PC-3 (cell line): ENCODE measurements at regions not wholly inside any gene's neighbourhood (a gene's known extent, or its start where the extent isn't known, plus 50 kb on each side); places are given as distances from the start of the nearest gene placed in this dataset.
A peak's percentile ranks its signal among the peaks of the same experiment; 100 is the strongest.

Source experiments
- ATAC-seq: fragments of 200-7000 bp; cut with Tn5 transposase; 2 replicates; pipeline ENCODE4 v1.9.1; 2020; ENCODE audit warnings: mild to moderate bottlenecking, moderate library complexity
- BruUV-seq: library from RNA; stranded (reverse); fragments of 400-500 nt; replicated peaks from 2 replicates; lab custom pipeline; 2021; lab: Mats Ljungman, UMichigan
- CTCF ChIA-PET: fragments of 300-600 bp; sonication (Branson Sonifier 250); formaldehyde crosslinking; loops from one replicate; lab custom pipeline; 2022; ENCODE audit warnings: antibody characterized with exemption; lab: Charles Lee
- POLR2A ChIA-PET: fragments of 300-600 bp; sonication (Branson Sonifier 250); formaldehyde crosslinking; loops from one replicate; lab custom pipeline; 2022; ENCODE audit warnings: antibody characterized with exemption; ENCODE audit not compliant: unreplicated experiment; lab: Charles Lee
- DNase-seq: peaks from one replicate; pipeline ENCODE4 v3.0.0-alpha.2; 2015
- H2AFZ ChIP-seq: fragments of 300-600 bp; sonication (generic); 2 replicates; pipeline ENCODE4 v1.6.0; 2016; ENCODE audit warnings: antibody characterized with exemption, low read length
- H3F3A ChIP-seq: fragments of 300-600 bp; sonication (generic); one replicate; pipeline ENCODE4 v1.6.0; 2017; ENCODE audit warnings: antibody characterized with exemption, low read length, control low read depth, mild to moderate bottlenecking; ENCODE audit not compliant: unreplicated experiment
- H3K27ac ChIP-seq: fragments of 300-600 bp; sonication (generic); 2 replicates; pipeline ENCODE4 v1.5.1; 2016; ENCODE audit warnings: mild to moderate bottlenecking, low read length
- H3K27me3 ChIP-seq: fragments of 300-600 bp; sonication (generic); 2 replicates; pipeline ENCODE4 v1.6.1; 2016; ENCODE audit warnings: low read length, mixed read lengths
- H3K36me3 ChIP-seq: fragments of 300-600 bp; sonication (generic); 2 replicates; pipeline ENCODE4 v1.6.1; 2016; ENCODE audit warnings: low read depth, mixed run types, low read length, mixed read lengths
- H3K4me1 ChIP-seq: fragments of 300-600 bp; sonication (generic); 2 replicates; pipeline ENCODE4 v1.5.1; 2016; ENCODE audit warnings: low read length; ENCODE audit not compliant: insufficient read depth
- H3K4me2 ChIP-seq: fragments of 300-600 bp; sonication (generic); 2 replicates; pipeline ENCODE4 v1.6.0; 2016; ENCODE audit warnings: low read length
- H3K4me3 ChIP-seq: fragments of 300-600 bp; sonication (generic); 2 replicates; pipeline ENCODE4 v1.5.1; 2016; ENCODE audit warnings: mild to moderate bottlenecking, low read length, mixed read lengths
- H3K79me2 ChIP-seq: fragments of 300-600 bp; sonication (generic); 2 replicates; pipeline ENCODE4 v1.6.1; 2017; ENCODE audit warnings: low read length, mixed read lengths
- H3K9ac ChIP-seq: fragments of 300-600 bp; sonication (generic); 2 replicates; pipeline ENCODE4 v1.6.0; 2016; ENCODE audit warnings: mild to moderate bottlenecking, low read length
- H3K9me2 ChIP-seq: fragments of 300-600 bp; sonication (generic); replicated peaks from 2 replicates; pipeline ENCODE4 v1.6.1; 2016; ENCODE audit warnings: mixed run types, low read length, mixed read lengths
- H3K9me3 ChIP-seq: fragments of 300-600 bp; sonication (generic); 2 replicates; pipeline ENCODE4 v1.6.1; 2016; ENCODE audit warnings: low read length, mixed read lengths
- H4K20me1 ChIP-seq: fragments of 300-600 bp; sonication (generic); 2 replicates; pipeline ENCODE4 v1.6.1; 2016; ENCODE audit warnings: low read length, mixed read lengths
- CTCF ChIP-seq: fragments of 300-600 bp; sonication (generic); conservative IDR thresholded peaks from 2 replicates; pipeline ENCODE4 v1.5.1; 2017; ENCODE audit warnings: antibody characterized with exemption, low read depth, mild to moderate bottlenecking, low read length
- EZH2 ChIP-seq: fragments of 300-600 bp; sonication (generic); IDR thresholded peaks from one replicate; pipeline ENCODE4 v1.6.1; 2017; ENCODE audit warnings: antibody characterized with exemption, mild to moderate bottlenecking, low read length; ENCODE audit not compliant: unreplicated experiment
- EZH2phosphoT487 ChIP-seq: fragments of 300-600 bp; sonication (generic); IDR thresholded peaks from 2 replicates; pipeline ENCODE4 v1.6.1; 2018; ENCODE audit warnings: mild to moderate bottlenecking, antibody characterized with exemption, low read length, borderline replicate concordance
- intact Hi-C: fragments of 100-400 bp; cut with micrococcal nuclease; formaldehyde crosslinking; loops from 2 replicates; pipeline ENCODE4 v1.9.0; 2023

GRCh38 chr2:167361426-167361825, 473.1 kb downstream of the XIRP2 start:
- BruUV-seq = no TSS peak
- no peaks in the 10 kb centered on the region for H3K79me2 ChIP-seq
- no peak for TF ChIP-seq CTCF
- no peak for TF ChIP-seq EZH2
- no peak for TF ChIP-seq EZH2phosphoT487
- H3K9ac ChIP-seq = no peak overlapping the region
- no peak overlapping the region for H3K4me2 ChIP-seq
- POLR2A ChIA-PET = no interaction called here
- ATAC-seq = no peak
- H3K36me3 ChIP-seq = no peaks in the 10 kb centered on the region
- H3K27me3 ChIP-seq = no peaks in the 10 kb centered on the region
- H3K4me3 ChIP-seq = no peak overlapping the region
- H3K9me2 ChIP-seq = no peaks in the 10 kb centered on the region
- no peaks in the 10 kb centered on the region for H3F3A ChIP-seq
- CTCF ChIA-PET = no interaction called here
- intact Hi-C loops = no loop called here
- H4K20me1 ChIP-seq = no peaks in the 10 kb centered on the region
- DNase-seq = no peak
- no peaks in the 10 kb centered on the region for H3K9me3 ChIP-seq
- no peak overlapping the region for H3K27ac ChIP-seq
- no peak overlapping the region for H2AFZ ChIP-seq
- no peaks in the 10 kb centered on the region for H3K4me1 ChIP-seq

- no peak overlapping the region for H3K9ac ChIP-seq
- no peaks in the 10 kb centered on the region for H3K27me3 ChIP-seq
- CTCF ChIA-PET = no interaction called here
- TF ChIP-seq EZH2phosphoT487 = no peak
- no peak for TF ChIP-seq CTCF
- no peak for TF ChIP-seq EZH2
- H3K9me2 ChIP-seq = no peaks in the 10 kb centered on the region
- no peaks in the 10 kb centered on the region for H3K36me3 ChIP-seq
- no peak overlapping the region for H3K4me2 ChIP-seq
- no peaks in the 10 kb centered on the region for H4K20me1 ChIP-seq
- ATAC-seq (no peak), DNase-seq (peak; percentile 4)
- H3K9me3 ChIP-seq = no peaks in the 10 kb centered on the region
- no peaks in the 10 kb centered on the region for H3F3A ChIP-seq
- peaks cover 10% of the 10 kb centered on the region for H3K4me1 ChIP-seq
- H3K27ac ChIP-seq = no peak overlapping the region
- POLR2A ChIA-PET = no interaction called here
- BruUV-seq = no TSS peak
- intact Hi-C loops = no loop called here
- no peak overlapping the region for H3K4me3 ChIP-seq
- H3K79me2 ChIP-seq = no peaks in the 10 kb centered on the region
- H2AFZ ChIP-seq = no peak overlapping the region
These were observed 467.5 kb downstream of the XIRP2 start for GRCh38 chr2:167355821-167356220.

GRCh38 chr2:167353605-167354280, 465.5 kb downstream of the XIRP2 start:
- DNase-seq = peak; percentile 55
- no peaks in the 10 kb centered on the region for H3K9me3 ChIP-seq
- no peak overlapping the region for H3K27ac ChIP-seq
- H3K9me2 ChIP-seq = no peaks in the 10 kb centered on the region
- TF ChIP-seq CTCF (no peak), EZH2 (no peak), EZH2phosphoT487 (no peak)
- peak; percentile 59 for ATAC-seq
- no peaks in the 10 kb centered on the region for H3K79me2 ChIP-seq
- POLR2A ChIA-PET = interaction anchor here (0.6 kb wide), 1 partner anchor 16 kb away, joined by 15 read pairs; no protein-coding TSS in a partner anchor
- no peaks in the 10 kb centered on the region for H3F3A ChIP-seq
- H4K20me1 ChIP-seq = no peaks in the 10 kb centered on the region
- H3K9ac ChIP-seq = no peak overlapping the region
- no peaks in the 10 kb centered on the region for H3K27me3 ChIP-seq
- BruUV-seq = no TSS peak
- no peak overlapping the region for H3K4me3 ChIP-seq
- H3K4me1 ChIP-seq = peaks cover 10% of the 10 kb centered on the region
- H3K36me3 ChIP-seq = no peaks in the 10 kb centered on the region
- CTCF ChIA-PET = no interaction called here
- no peak overlapping the region for H3K4me2 ChIP-seq
- intact Hi-C loops = no loop called here
- H2AFZ ChIP-seq = no peak overlapping the region
